ENCODE measurements at regions not wholly inside any gene's neighbourhood (a gene's known extent, or its start where the extent isn't known, plus 50 kb on each side); places are given as distances from the start of the nearest gene placed in this dataset.

- H3K4me1 Mint-ChIP-seq (ENCODE audit: low read depth), result peaks cover 20% of the 10 kb centered on the region
Measured at GRCh38 chr11:123304828-123305466, 109.9 kb upstream of the CLMP start.

GRCh38 chr11:123303924-123304323 is 108.9 kb upstream of the CLMP start:
- DNase-seq (ENCODE audit: low spot score), result no peak
- Mint-ChIP-seq H3K9me3 (ENCODE audit: low read depth) (no peaks in the 10 kb centered on the region), H3K4me3 (ENCODE audit: unreplicated experiment) (no peak overlapping the region), H3K27ac (ENCODE audit: unreplicated experiment) (no peak overlapping the region), H3K36me3 (ENCODE audit: low read depth) (peaks cover 2% of the 10 kb centered on the region), H3K27me3 (ENCODE audit: low read depth) (peaks cover 12% of the 10 kb centered on the region), H3K4me1 (ENCODE audit: low read depth) (peaks cover 20% of the 10 kb centered on the region)
- TF ChIP-seq CTCF (IDR thresholded peaks at IDR 0.05), result no peak

More at GRCh38 chr11:123304828-123305466, 109.9 kb upstream of the CLMP start:
- no peak for DNase-seq (ENCODE audit: low spot score)
- Mint-ChIP-seq H3K9me3 (ENCODE audit: low read depth) (no peaks in the 10 kb centered on the region), H3K27me3 (ENCODE audit: low read depth) (peaks cover 12% of the 10 kb centered on the region), H3K36me3 (ENCODE audit: low read depth) (peaks cover 2% of the 10 kb centered on the region), H3K4me3 (ENCODE audit: unreplicated experiment) (no peak overlapping the region), H3K27ac (ENCODE audit: unreplicated experiment) (no peak overlapping the region)
- TF ChIP-seq CTCF (IDR thresholded peaks at IDR 0.05), result no peak

DNA sequence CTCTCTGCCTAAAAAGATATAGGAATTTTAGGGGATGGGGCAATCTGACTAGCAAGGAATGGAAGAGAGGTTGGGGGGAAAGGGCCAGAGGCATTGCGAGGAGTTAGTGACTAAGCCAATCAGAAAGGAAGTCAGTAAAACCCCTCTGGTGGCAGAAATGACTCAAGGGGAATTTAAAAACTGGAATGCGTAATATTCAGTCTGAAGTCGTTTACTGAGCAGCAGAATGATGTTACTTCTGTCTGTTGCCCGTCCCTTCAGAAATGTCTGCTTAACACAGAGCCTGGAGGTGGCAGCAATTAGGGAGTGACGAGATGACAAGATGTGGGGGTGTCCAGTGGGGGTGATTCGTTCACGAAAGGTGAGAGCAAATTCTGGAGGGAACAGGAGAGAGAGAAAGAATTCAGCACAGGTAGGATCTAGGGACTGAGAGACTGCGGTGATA is 107.7 kb upstream of the CLMP start:
- H3K4me3 Mint-ChIP-seq (ENCODE audit: unreplicated experiment), result no peak overlapping the region

DNA sequence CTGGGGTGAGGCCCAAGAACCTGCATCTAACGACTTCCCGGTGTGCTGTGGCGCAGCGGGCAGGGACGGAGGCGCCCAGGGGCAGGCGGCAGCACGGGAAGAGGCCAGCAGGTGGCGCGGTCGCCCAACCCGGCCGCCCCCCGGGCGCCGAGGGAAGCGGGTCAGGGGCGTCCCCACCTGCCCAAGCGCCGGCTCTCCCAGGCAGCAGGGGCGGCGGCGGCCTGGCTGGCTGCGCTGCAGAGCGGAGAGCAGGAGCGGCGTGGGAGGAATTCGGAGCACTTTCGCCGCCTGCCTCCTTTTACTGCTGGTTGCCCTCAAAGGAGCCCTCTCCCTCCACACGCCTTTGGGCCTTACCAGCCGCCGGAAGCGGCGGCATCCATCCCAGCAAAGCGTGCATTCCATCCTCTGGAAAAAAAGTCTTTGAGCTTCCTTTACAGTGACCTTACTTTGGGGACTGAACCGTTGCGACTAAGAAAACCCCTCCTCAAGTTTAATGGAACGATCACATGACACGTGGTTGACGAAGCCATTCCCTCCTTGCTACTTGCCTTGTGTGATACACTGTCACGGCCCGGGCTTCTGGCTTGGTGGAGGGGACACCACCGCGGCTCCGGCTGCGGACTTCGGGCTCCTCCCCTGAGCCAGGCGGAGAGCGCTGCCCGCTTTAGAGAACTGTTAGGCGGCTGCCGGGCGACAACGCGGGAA is 106.8 kb upstream of the CLMP start:
- peaks cover 12% of the 10 kb centered on the region for H3K27me3 Mint-ChIP-seq (ENCODE audit: low read depth)
- peak overlapping the region; percentile 75 for H3K4me3 Mint-ChIP-seq (ENCODE audit: unreplicated experiment)
- no peak for DNase-seq (ENCODE audit: low spot score)
- H3K36me3 Mint-ChIP-seq (ENCODE audit: low read depth), result peaks cover 2% of the 10 kb centered on the region
- peaks cover 14% of the 10 kb centered on the region for H3K4me1 Mint-ChIP-seq (ENCODE audit: low read depth)
- H3K9me3 Mint-ChIP-seq (ENCODE audit: low read depth), result no peaks in the 10 kb centered on the region
- peak; percentile 97 for TF ChIP-seq CTCF (IDR thresholded peaks at IDR 0.05)
- H3K27ac Mint-ChIP-seq (ENCODE audit: unreplicated experiment), result no peak overlapping the region

More for the DNA sequence above, 107.7 kb upstream of the CLMP start:
- no peak for DNase-seq (ENCODE audit: low spot score)
- Mint-ChIP-seq H3K9me3 (ENCODE audit: low read depth) (no peaks in the 10 kb centered on the region), H3K27me3 (ENCODE audit: low read depth) (peaks cover 12% of the 10 kb centered on the region), H3K4me1 (ENCODE audit: low read depth) (peaks cover 14% of the 10 kb centered on the region), H3K36me3 (ENCODE audit: low read depth) (peaks cover 2% of the 10 kb centered on the region), H3K27ac (ENCODE audit: unreplicated experiment) (no peak overlapping the region)
- TF ChIP-seq CTCF (IDR thresholded peaks at IDR 0.05), result peak; percentile 63

GRCh38 chr11:123301013-123301591 is 106.1 kb upstream of the CLMP start:
- TF ChIP-seq CTCF (IDR thresholded peaks at IDR 0.05), result no peak
- Mint-ChIP-seq H3K27ac (ENCODE audit: unreplicated experiment) (no peak overlapping the region), H3K4me3 (ENCODE audit: unreplicated experiment) (peak overlapping the region; percentile 50), H3K36me3 (ENCODE audit: low read depth) (peaks cover 2% of the 10 kb centered on the region), H3K4me1 (ENCODE audit: low read depth) (peaks cover 14% of the 10 kb centered on the region), H3K27me3 (ENCODE audit: low read depth) (peaks cover 19% of the 10 kb centered on the region), H3K9me3 (ENCODE audit: low read depth) (no peaks in the 10 kb centered on the region)
- no peak for DNase-seq (ENCODE audit: low spot score)
